GM12872 (cell line): ENCODE measurements at regions not wholly inside any gene's neighbourhood (a gene's known extent, or its start where the extent isn't known, plus 50 kb on each side); places are given as distances from the start of the nearest gene placed in this dataset.

Experiments
- TF ChIP-seq, protein P1 (sequence below): IDR thresholded peaks from 3 replicates; pipeline ENCODE4 v1.5.1; 2011; ENCODE audit warnings: low read depth, mild to moderate bottlenecking, low read length, moderate library complexity; ENCODE audit not compliant: insufficient read depth

DNA sequence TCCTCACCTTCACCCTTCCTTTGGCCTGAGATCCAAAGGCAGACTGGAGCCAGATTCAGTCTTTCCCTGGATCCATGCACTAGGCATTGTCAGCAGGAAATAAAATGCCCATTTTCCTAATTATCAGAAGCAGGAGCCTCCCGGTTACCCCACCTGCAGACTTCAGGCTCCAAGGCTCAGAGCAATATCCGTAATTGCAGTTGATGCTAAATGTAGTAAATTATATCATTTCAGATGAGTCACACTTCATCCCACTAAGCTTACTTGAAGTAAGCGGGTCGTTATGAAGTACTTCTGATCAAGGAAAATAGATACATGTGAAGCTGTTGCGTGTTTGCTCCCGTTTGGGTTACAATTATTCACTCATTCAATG is 110.7 kb upstream of the SFSWAP start:
- TF ChIP-seq, protein P1, sequence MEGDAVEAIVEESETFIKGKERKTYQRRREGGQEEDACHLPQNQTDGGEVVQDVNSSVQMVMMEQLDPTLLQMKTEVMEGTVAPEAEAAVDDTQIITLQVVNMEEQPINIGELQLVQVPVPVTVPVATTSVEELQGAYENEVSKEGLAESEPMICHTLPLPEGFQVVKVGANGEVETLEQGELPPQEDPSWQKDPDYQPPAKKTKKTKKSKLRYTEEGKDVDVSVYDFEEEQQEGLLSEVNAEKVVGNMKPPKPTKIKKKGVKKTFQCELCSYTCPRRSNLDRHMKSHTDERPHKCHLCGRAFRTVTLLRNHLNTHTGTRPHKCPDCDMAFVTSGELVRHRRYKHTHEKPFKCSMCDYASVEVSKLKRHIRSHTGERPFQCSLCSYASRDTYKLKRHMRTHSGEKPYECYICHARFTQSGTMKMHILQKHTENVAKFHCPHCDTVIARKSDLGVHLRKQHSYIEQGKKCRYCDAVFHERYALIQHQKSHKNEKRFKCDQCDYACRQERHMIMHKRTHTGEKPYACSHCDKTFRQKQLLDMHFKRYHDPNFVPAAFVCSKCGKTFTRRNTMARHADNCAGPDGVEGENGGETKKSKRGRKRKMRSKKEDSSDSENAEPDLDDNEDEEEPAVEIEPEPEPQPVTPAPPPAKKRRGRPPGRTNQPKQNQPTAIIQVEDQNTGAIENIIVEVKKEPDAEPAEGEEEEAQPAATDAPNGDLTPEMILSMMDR = no peak

DNA sequence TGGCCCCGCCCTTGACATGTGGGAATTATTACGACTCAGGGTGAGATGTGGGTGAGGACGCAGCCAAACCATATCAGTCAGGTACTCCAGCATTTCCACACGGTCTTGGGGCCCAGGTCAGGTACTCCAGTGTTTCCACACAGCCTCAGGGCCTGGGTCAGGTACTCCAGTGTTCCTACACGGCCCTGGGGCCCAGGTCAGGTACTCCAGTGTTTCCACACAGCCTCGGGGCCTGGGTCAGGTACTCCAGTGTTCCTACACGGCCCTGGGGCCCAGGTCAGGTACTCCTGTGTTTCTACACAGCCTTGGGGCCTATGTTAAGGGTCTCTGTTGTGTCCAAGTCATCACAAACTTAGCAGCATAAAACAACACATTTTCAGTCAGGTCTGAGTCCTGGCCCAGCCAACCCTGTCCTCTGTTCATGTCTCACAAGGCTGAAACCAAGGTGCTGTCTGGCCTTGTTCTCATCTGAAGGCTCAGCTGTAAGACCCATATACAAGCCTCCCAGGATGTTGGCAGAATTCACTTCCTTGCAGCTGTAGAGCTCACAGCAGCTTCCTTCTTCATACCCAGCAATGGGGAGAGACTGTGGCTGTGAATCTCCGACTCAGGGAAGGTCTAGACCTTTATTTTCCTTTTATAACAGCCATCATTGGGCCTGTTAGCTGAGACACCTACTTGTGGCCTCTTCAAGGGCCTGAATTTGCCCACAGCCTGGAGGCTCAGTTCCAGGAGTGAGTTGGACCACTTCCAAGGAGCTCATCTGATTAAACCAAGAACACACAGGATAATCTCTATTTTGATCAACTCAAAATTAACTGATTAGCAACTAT is 107.6 kb upstream of the SFSWAP start:
- TF ChIP-seq, protein P1 = no peak

DNA sequence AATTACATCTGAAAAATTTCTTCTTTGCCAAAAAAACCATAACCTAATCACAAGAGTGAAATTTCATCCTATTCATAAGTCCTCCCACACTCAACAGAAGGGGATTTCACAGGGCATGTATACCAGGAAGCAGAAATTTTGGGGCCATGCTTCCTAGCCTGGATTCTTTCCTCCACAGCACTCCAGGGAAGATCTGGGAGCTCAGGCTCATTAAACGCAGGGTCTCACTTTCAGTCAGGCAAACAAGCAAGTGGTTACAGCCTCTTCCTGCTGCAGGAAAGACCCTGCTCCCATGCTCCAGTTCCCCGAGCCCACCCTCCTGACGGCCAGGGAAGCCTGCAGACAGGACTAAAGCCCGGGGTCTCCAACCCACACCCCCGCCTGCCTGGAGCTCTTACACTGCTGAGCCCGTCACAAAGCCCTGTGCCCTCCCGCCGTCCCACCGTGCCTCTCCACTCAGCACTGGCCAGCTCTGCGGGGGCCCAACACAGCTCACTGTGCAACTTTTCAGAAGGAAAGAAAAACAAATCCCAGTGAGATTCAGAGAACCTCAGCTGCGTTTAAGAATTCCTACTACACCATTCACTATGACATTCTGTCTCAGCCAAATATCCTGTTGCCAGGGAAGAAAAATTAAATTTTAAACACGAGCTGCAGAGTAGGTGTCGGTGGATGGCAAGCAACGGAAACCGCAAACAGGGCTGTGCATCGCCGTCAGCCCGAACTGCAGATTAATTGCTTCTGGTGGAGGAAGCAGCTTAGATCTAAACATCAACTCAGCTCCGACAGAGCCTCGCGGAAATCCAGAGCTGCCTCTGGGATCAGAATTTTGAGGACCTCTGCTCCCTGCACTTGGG is 106.7 kb upstream of the SFSWAP start:
- TF ChIP-seq, protein P1 = no peak

DNA sequence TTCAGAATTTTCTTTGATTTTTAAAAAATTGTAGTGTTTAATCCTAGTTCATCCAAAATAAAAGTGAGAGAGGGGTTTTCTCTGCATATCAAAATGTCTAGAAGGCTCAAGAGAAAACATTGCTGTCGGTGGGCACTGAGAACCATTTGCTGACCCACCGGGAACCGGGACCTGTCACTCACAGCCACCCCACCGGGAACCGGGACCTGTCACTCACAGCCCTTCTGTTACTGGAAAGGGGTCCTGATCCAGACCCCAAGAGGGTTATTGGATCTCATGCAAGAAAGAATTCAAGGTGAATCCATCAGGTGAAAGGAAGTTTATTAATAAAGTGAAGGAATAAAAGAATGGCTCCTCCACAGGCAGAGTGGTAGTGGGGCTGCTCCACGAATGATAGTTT is 106.0 kb upstream of the SFSWAP start:
- TF ChIP-seq, protein P1 = no peak

DNA sequence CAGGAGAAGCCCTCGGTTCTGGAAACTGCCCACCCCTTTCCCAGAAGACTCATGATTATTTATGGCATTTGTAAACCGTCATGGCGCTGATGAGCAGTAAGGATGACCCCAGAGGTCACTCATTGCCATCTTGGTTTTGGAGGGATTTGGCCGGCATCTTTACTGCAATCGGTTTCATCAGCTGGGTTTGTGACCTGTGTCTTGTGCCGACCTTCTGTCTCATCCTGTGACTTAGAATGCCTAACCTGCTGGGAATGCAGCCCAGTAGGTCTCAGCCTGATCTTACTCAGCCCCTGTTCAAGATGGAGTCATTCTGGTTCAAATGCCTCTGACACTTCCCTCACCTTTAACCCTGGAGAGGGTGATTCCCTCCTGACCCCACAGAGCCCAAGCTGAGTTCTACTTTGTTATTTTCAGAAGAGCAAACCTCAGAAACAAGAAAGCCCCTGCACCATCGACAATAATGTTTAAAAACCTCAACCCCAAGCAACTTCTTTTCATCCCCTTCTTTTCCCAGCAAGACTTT is 105.5 kb upstream of the SFSWAP start:
- TF ChIP-seq, protein P1 = no peak

DNA sequence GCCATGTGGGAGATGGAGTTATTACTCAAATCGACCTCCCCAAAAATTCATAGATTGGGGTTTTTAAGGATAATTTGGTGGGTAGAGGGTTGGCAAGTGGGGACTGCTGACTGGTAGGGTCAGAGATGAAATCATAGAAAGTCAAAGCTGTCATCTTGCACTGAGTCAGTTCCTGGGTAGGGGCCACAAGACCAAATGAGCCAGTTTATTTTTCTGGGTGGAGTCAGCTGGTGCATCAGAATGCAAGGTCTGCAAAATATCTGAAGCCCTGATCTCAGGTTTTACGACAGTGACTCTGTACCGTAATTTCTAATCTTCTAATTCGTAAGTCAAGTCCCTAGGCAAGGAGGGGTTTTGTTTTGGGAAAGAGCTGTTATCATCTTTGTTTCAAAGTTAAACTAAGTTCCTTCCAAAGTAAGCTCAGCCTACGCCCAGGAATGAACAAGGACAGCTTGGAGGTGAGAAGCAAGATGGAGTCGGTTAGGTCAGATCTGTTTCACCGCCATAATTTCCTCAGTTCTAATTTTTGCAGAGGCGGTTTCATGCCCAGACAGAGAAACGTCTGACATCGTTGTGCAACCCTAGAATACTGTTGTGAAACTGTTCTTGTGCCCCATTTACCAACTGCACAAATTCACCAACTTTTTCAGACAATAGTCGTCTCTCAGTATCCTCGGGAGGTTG is 104.5 kb upstream of the SFSWAP start:
- TF ChIP-seq, protein P1 = no peak
